DND-41 (cell line): ENCODE measurements at regions not wholly inside any gene's neighbourhood (a gene's known extent, or its start where the extent isn't known, plus 50 kb on each side); places are given as distances from the start of the nearest gene placed in this dataset.

Experiments used
- ATAC-seq: fragments of 200-7000 bp; cut with Tn5 transposase; 3 replicates; pipeline ENCODE4 v1.9.1; 2021; ENCODE audit warnings: low read depth; ENCODE audit not compliant: insufficient read depth
- DNase-seq: peaks from one replicate; pipeline ENCODE4 v3.0.0-alpha.2; 2020
- H2AFZ ChIP-seq: 2 replicates; pipeline ENCODE4 v1.6.0; 2012; ENCODE audit warnings: low read depth, low read length
- H3K27ac ChIP-seq: 2 replicates; pipeline ENCODE4 v1.5.1; 2012; ENCODE audit warnings: low read length, inconsistent platforms
- H3K27me3 ChIP-seq: fragments of 200-600 bp; sonication (generic); 2 replicates; pipeline ENCODE4 v1.6.0; 2012; ENCODE audit warnings: low read length, mild to moderate bottlenecking, inconsistent platforms; ENCODE audit not compliant: insufficient read depth, poor library complexity
- H3K36me3 ChIP-seq: 2 replicates; pipeline ENCODE4 v1.5.1; 2012; ENCODE audit warnings: low read length, inconsistent platforms; ENCODE audit not compliant: insufficient read depth
- H3K4me1 ChIP-seq: 2 replicates; pipeline ENCODE4 v1.5.1; 2012; ENCODE audit warnings: mild to moderate bottlenecking, low read length; ENCODE audit not compliant: insufficient read depth
- H3K4me2 ChIP-seq: 2 replicates; pipeline ENCODE4 v1.6.0; 2012; ENCODE audit warnings: mild to moderate bottlenecking, moderate library complexity, low read length, inconsistent platforms; ENCODE audit not compliant: insufficient read depth
- H3K4me3 ChIP-seq, 2 experiments: fragments of 200-600 bp in 1 of 2; shearing (Covaris generic) in 1 of 2; 2 replicates each; pipeline ENCODE4 v1.5.1; 2012 to 2016; ENCODE audit warnings: inconsistent platforms in 2 of 2, low read length in 2 of 2, mild to moderate bottlenecking in 2 of 2, low read depth in 1 of 2, moderate library complexity in 1 of 2
- H3K79me2 ChIP-seq: 2 replicates; pipeline ENCODE4 v1.6.0; 2012; ENCODE audit warnings: low read length, inconsistent platforms; ENCODE audit not compliant: insufficient read depth
- H3K9ac ChIP-seq: 2 replicates; pipeline ENCODE4 v1.6.0; 2012; ENCODE audit warnings: low read depth, mild to moderate bottlenecking, inconsistent platforms, low read length, moderate library complexity
- H3K9me3 ChIP-seq: 2 replicates; pipeline ENCODE4 v1.5.1; 2012; ENCODE audit warnings: low read length, moderate library complexity, mild to moderate bottlenecking, inconsistent platforms; ENCODE audit not compliant: insufficient read depth, severe bottlenecking
- H4K20me1 ChIP-seq: 2 replicates; pipeline ENCODE4 v1.6.0; 2012; ENCODE audit warnings: low read length; ENCODE audit not compliant: insufficient read depth
- CTCF ChIP-seq: IDR thresholded peaks from 2 replicates; pipeline ENCODE4 v1.5.1; 2012; ENCODE audit warnings: borderline replicate concordance, low read length, moderate library complexity, mild to moderate bottlenecking; ENCODE audit not compliant: poor library complexity, severe bottlenecking; ENCODE audit errors: extremely low read depth
- EZH2 ChIP-seq: IDR thresholded peaks from 3 replicates; pipeline ENCODE4 v1.6.1; 2012; ENCODE audit warnings: borderline replicate concordance, low read depth, mild to moderate bottlenecking, moderate library complexity, low read length, inconsistent platforms; ENCODE audit not compliant: severe bottlenecking

DNA sequence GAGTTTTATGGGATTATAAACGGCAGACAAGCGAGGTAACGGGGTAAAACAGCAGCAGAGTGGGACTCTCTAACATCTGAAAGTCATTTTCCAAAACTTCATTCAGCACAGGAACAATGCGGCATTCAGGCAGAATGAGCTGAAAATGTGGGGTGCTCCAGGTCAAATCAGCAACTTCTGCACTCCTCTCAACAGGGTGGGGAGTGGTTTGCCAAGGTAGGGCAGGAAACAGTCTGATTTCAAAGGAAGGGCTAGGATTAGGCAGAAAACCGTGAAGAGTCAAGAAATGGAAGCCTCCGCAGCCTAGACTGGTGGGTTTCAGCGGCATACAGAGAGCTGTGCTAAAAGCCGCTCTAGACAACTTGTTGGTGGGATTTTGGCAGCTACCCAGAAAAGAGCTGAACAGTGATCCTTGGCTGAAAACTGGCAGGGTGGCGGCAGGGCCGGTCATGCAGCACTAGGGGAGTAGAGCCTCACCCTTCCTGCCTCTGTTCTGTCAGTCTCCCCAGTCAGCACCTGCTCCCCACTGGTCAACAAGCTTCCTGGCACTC, 154.2 kb upstream of the KLF12 start:
- H3K79me2 ChIP-seq = no peaks in the 10 kb centered on the region
- peak overlapping the region; percentile 85 for H3K4me2 ChIP-seq
- H3K27ac ChIP-seq = peak overlapping the region; percentile 56
- no peaks in the 10 kb centered on the region for H4K20me1 ChIP-seq
- H3K27me3 ChIP-seq = no peaks in the 10 kb centered on the region
- peak overlapping the region; percentile 12 to 57; a peak in 3 of 4 replicates for H3K4me3 ChIP-seq
- peak; percentile 59 for DNase-seq
- peak overlapping the region; percentile 45 for H3K9ac ChIP-seq
- no peaks in the 10 kb centered on the region for H3K36me3 ChIP-seq
- TF ChIP-seq EZH2 (no peak), CTCF (no peak)
- ATAC-seq = peak; percentile 77
- H3K9me3 ChIP-seq = no peaks in the 10 kb centered on the region
- H3K4me1 ChIP-seq = peaks cover 29% of the 10 kb centered on the region
- peak overlapping the region; percentile 65 for H2AFZ ChIP-seq

GRCh38 chr13:74287724-74288169, 153.5 kb upstream of the KLF12 start:
- ATAC-seq (peak; percentile 82), DNase-seq (peak; percentile 86)
- Histone ChIP-seq H3K4me1 (peaks cover 29% of the 10 kb centered on the region), H3K9ac (peak overlapping the region; percentile 45), H3K4me3 (peak overlapping the region in 1 of 2 experiments; percentile 57; a peak in 3 of 4 replicates), H3K27ac (peak overlapping the region; percentile 15; the same call in 1 of the 2 replicates), H3K27me3 (no peaks in the 10 kb centered on the region), H3K79me2 (no peaks in the 10 kb centered on the region), H3K4me2 (peak overlapping the region; percentile 85), H2AFZ (no peak overlapping the region), H3K9me3 (no peaks in the 10 kb centered on the region), H3K36me3 (no peaks in the 10 kb centered on the region), H4K20me1 (no peaks in the 10 kb centered on the region)
- no peak for TF ChIP-seq CTCF
- TF ChIP-seq EZH2 = no peak

DNA sequence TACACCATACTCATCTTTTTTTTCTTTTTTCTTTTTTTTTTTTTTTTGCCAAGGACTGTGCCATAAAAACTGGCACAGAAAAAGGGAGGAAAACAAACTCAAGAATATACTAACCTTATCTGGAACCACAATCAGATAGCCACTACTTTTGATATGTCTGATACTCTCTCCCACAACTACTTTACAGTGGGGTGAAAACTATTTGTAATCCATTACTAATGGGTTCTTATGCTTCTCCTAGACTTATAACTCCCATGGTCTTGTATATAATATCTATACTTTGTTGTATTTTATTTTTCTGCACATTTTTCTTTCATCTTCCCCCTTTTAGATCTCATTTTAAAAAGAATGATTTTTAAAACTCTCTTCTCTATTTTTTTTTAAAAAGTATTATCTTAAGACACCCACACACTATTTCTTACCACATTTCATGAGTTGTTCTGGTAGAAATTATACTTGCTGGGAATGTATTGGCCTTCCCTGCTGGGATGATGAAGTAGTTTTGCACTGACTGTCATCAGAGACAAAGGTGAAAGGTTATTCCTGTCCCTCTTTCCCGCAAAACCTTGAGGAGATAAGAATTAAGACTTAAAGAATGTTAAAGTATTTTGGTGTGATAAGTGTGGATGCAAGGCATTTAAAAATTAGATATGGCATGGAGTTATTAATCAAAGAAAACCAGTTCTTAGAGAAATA, 146.7 kb upstream of the KLF12 start:
- no peaks in the 10 kb centered on the region for H3K4me1 ChIP-seq
- H3K9me3 ChIP-seq = no peaks in the 10 kb centered on the region
- no peak overlapping the region for H3K4me3 ChIP-seq
- no peak for TF ChIP-seq CTCF
- no peak for TF ChIP-seq EZH2
- H3K36me3 ChIP-seq = no peaks in the 10 kb centered on the region
- no peaks in the 10 kb centered on the region for H3K79me2 ChIP-seq
- H3K9ac ChIP-seq = no peak overlapping the region
- no peak overlapping the region for H3K27ac ChIP-seq
- no peak for ATAC-seq
- H4K20me1 ChIP-seq = no peaks in the 10 kb centered on the region
- H2AFZ ChIP-seq = no peak overlapping the region
- H3K27me3 ChIP-seq = no peaks in the 10 kb centered on the region
- H3K4me2 ChIP-seq = no peak overlapping the region
- DNase-seq = no peak
